Naive B cell (primary cell): ENCODE measurements at regions not wholly inside any gene's neighbourhood (a gene's known extent, or its start where the extent isn't known, plus 50 kb on each side); places are given as distances from the start of the nearest gene placed in this dataset.

ENCODE experiments used
- ATAC-seq, 2 donors: fragments of 150-1000 bp; cut with Tn5 transposase; 2 replicates each; pipeline ENCODE4 v1.10.0; 2021; ENCODE audit warnings: low read depth in 2 of 2, mild to moderate bottlenecking in 2 of 2, moderate library complexity in 2 of 2
- DNase-seq: peaks from one replicate; pipeline ENCODE4 v3.0.0; 2022
- H3K27ac Mint-ChIP-seq, 6 donors: one replicate each; pipeline ENCODE4 v1.8.0; 2020 to 2022; ENCODE audit warnings: mild to moderate bottlenecking in 6 of 6, mixed read lengths in 6 of 6, moderate library complexity in 5 of 6, inconsistent platforms in 2 of 6
- H3K27me3 Mint-ChIP-seq, 3 donors: one replicate each; pipeline ENCODE4 v1.8.0; 2021 to 2022; ENCODE audit warnings: mixed read lengths in 3 of 3, mild to moderate bottlenecking in 1 of 3
- H3K36me3 Mint-ChIP-seq, 2 donors: one replicate each; pipeline ENCODE4 v1.8.0; 2020 to 2022; ENCODE audit warnings: mixed read lengths in 2 of 2, inconsistent platforms in 1 of 2, mild to moderate bottlenecking in 1 of 2
- H3K4me1 Mint-ChIP-seq, 3 donors: one replicate each; pipeline ENCODE4 v1.8.0; 2020 to 2022; ENCODE audit warnings: mixed read lengths in 3 of 3, inconsistent platforms in 1 of 3, mild to moderate bottlenecking in 1 of 3, moderate library complexity in 1 of 3
- H3K4me3 Mint-ChIP-seq, 8 donors: one replicate each; pipeline ENCODE4 v1.8.0; 2020 to 2022; ENCODE audit warnings: mild to moderate bottlenecking in 8 of 8, mixed read lengths in 8 of 8, moderate library complexity in 8 of 8, inconsistent platforms in 2 of 8
- H3K9me3 Mint-ChIP-seq, 7 donors: one replicate each; pipeline ENCODE4 v1.8.0; 2020 to 2022; ENCODE audit warnings: mixed read lengths in 7 of 7, mild to moderate bottlenecking in 5 of 7, inconsistent platforms in 2 of 7, moderate library complexity in 1 of 7

GRCh38 chr1:232682248-232682647, 52.3 kb upstream of the SIPA1L2 start:
- no peak for ATAC-seq
- peaks cover 0 to 1% (median 0%) of the 10 kb centered on the region in 3 donors for H3K4me1 Mint-ChIP-seq
- no peak for DNase-seq
- peaks cover 0 to 3% (median 0%) of the 10 kb centered on the region in 3 donors for H3K27me3 Mint-ChIP-seq
- peaks cover 0 to 6% (median 0%) of the 10 kb centered on the region in 7 donors for H3K9me3 Mint-ChIP-seq
- H3K36me3 Mint-ChIP-seq, result no peaks in the 10 kb centered on the region
- peak overlapping the region in 2 of 8 donors; percentile 32 to 64 for H3K4me3 Mint-ChIP-seq
- no peak overlapping the region for H3K27ac Mint-ChIP-seq

- Mint-ChIP-seq H3K4me1 (no peaks in the 10 kb centered on the region), H3K36me3 (no peaks in the 10 kb centered on the region), H3K27me3 (peaks cover 0 to 3% (median 0%) of the 10 kb centered on the region in 3 donors), H3K27ac (no peak overlapping the region), H3K4me3 (no peak overlapping the region), H3K9me3 (peaks cover 0 to 8% (median 2%) of the 10 kb centered on the region in 7 donors)
- ATAC-seq, result no peak
- DNase-seq, result no peak
Measured at GRCh38 chr1:232684371-232685105, 54.6 kb upstream of the SIPA1L2 start.

- peaks cover 0 to 8% (median 2%) of the 10 kb centered on the region in 7 donors for H3K9me3 Mint-ChIP-seq
- H3K27me3 Mint-ChIP-seq, result peaks cover 0 to 3% (median 0%) of the 10 kb centered on the region in 3 donors
- H3K36me3 Mint-ChIP-seq, result no peaks in the 10 kb centered on the region
- no peak overlapping the region for H3K4me3 Mint-ChIP-seq
- H3K4me1 Mint-ChIP-seq, result no peaks in the 10 kb centered on the region
- H3K27ac Mint-ChIP-seq, result no peak overlapping the region
- ATAC-seq (no peak), DNase-seq (no peak)
Measured at GRCh38 chr1:232686346-232686745, 56.4 kb upstream of the SIPA1L2 start.

GRCh38 chr1:232687304-232687703, 57.4 kb upstream of the SIPA1L2 start:
- no peak for ATAC-seq
- peaks cover 0 to 3% (median 0%) of the 10 kb centered on the region in 3 donors for H3K27me3 Mint-ChIP-seq
- no peaks in the 10 kb centered on the region for H3K4me1 Mint-ChIP-seq
- peaks cover 0 to 8% (median 2%) of the 10 kb centered on the region in 7 donors for H3K9me3 Mint-ChIP-seq
- DNase-seq, result no peak
- H3K4me3 Mint-ChIP-seq, result no peak overlapping the region
- no peaks in the 10 kb centered on the region for H3K36me3 Mint-ChIP-seq
- H3K27ac Mint-ChIP-seq, result no peak overlapping the region

- no peaks in the 10 kb centered on the region for H3K4me1 Mint-ChIP-seq
- ATAC-seq (no peak), DNase-seq (no peak)
- peaks cover 0 to 8% (median 2%) of the 10 kb centered on the region in 7 donors for H3K9me3 Mint-ChIP-seq
- H3K27me3 Mint-ChIP-seq, result peaks cover 0 to 3% (median 0%) of the 10 kb centered on the region in 3 donors
- H3K27ac Mint-ChIP-seq, result no peak overlapping the region
- no peak overlapping the region for H3K4me3 Mint-ChIP-seq
- H3K36me3 Mint-ChIP-seq, result no peaks in the 10 kb centered on the region
Measured at GRCh38 chr1:232687728-232688127, 57.8 kb upstream of the SIPA1L2 start.

GRCh38 chr1:232688398-232688797, 58.5 kb upstream of the SIPA1L2 start:
- no peak for ATAC-seq
- no peaks in the 10 kb centered on the region for H3K4me1 Mint-ChIP-seq
- no peaks in the 10 kb centered on the region for H3K36me3 Mint-ChIP-seq
- no peak overlapping the region for H3K27ac Mint-ChIP-seq
- DNase-seq, result no peak
- peaks cover 0 to 4% (median 3%) of the 10 kb centered on the region in 3 donors for H3K27me3 Mint-ChIP-seq
- H3K9me3 Mint-ChIP-seq, result peaks cover 0 to 8% (median 2%) of the 10 kb centered on the region in 7 donors
- no peak overlapping the region for H3K4me3 Mint-ChIP-seq

- Mint-ChIP-seq H3K9me3 (peaks cover 0 to 8% (median 2%) of the 10 kb centered on the region in 7 donors), H3K36me3 (no peaks in the 10 kb centered on the region), H3K4me1 (no peaks in the 10 kb centered on the region), H3K27ac (no peak overlapping the region), H3K27me3 (peaks cover 0 to 8% (median 0%) of the 10 kb centered on the region in 3 donors), H3K4me3 (no peak overlapping the region)
- DNase-seq (no peak), ATAC-seq (no peak)
Measured at GRCh38 chr1:232689711-232690110, 59.8 kb upstream of the SIPA1L2 start.

GRCh38 chr1:232690285-232690935, 60.5 kb upstream of the SIPA1L2 start:
- peaks cover 0 to 8% (median 0%) of the 10 kb centered on the region in 3 donors for H3K27me3 Mint-ChIP-seq

GRCh38 chr1:232694475-232694874, 64.5 kb upstream of the SIPA1L2 start:
- Mint-ChIP-seq H3K4me3 (no peak overlapping the region), H3K9me3 (peaks cover 0 to 3% (median 0%) of the 10 kb centered on the region in 7 donors), H3K4me1 (no peaks in the 10 kb centered on the region), H3K27ac (no peak overlapping the region), H3K36me3 (no peaks in the 10 kb centered on the region), H3K27me3 (peaks cover 0 to 8% (median 0%) of the 10 kb centered on the region in 3 donors)
- ATAC-seq (no peak), DNase-seq (no peak)

More at GRCh38 chr1:232690285-232690935, 60.5 kb upstream of the SIPA1L2 start:
- DNase-seq (no peak), ATAC-seq (no peak)
- Mint-ChIP-seq H3K9me3 (peaks cover 0 to 8% (median 2%) of the 10 kb centered on the region in 7 donors), H3K4me1 (no peaks in the 10 kb centered on the region), H3K4me3 (peak overlapping the region in 2 of 8 donors; percentile 31 to 36), H3K27ac (no peak overlapping the region), H3K36me3 (no peaks in the 10 kb centered on the region)

GRCh38 chr1:232695621-232696385, 65.9 kb upstream of the SIPA1L2 start:
- H3K27me3 Mint-ChIP-seq, result peaks cover 0 to 8% (median 0%) of the 10 kb centered on the region in 3 donors
- no peaks in the 10 kb centered on the region for H3K4me1 Mint-ChIP-seq
- H3K4me3 Mint-ChIP-seq, result no peak overlapping the region
- no peaks in the 10 kb centered on the region for H3K36me3 Mint-ChIP-seq
- ATAC-seq (no peak), DNase-seq (no peak)
- peak overlapping the region in 1 of 6 donors; percentile 28 for H3K27ac Mint-ChIP-seq
- H3K9me3 Mint-ChIP-seq, result no peaks in the 10 kb centered on the region

GRCh38 chr1:232696466-232696865, 66.5 kb upstream of the SIPA1L2 start:
- peak overlapping the region in 1 of 6 donors; percentile 6 for H3K27ac Mint-ChIP-seq
- H3K9me3 Mint-ChIP-seq, result peaks cover 0 to 2% (median 0%) of the 10 kb centered on the region in 7 donors
- no peak for ATAC-seq
- no peaks in the 10 kb centered on the region for H3K4me1 Mint-ChIP-seq
- DNase-seq, result no peak
- peaks cover 0 to 8% (median 0%) of the 10 kb centered on the region in 3 donors for H3K27me3 Mint-ChIP-seq
- H3K4me3 Mint-ChIP-seq, result no peak overlapping the region
- H3K36me3 Mint-ChIP-seq, result no peaks in the 10 kb centered on the region

- no peak overlapping the region for H3K27ac Mint-ChIP-seq
- DNase-seq (no peak), ATAC-seq (no peak)
- peaks cover 0 to 8% (median 0%) of the 10 kb centered on the region in 3 donors for H3K27me3 Mint-ChIP-seq
- no peaks in the 10 kb centered on the region for H3K4me1 Mint-ChIP-seq
- no peak overlapping the region for H3K4me3 Mint-ChIP-seq
- no peaks in the 10 kb centered on the region for H3K36me3 Mint-ChIP-seq
- H3K9me3 Mint-ChIP-seq, result peaks cover 0 to 5% (median 2%) of the 10 kb centered on the region in 7 donors
Measured at GRCh38 chr1:232697187-232697822, 67.4 kb upstream of the SIPA1L2 start.

- Mint-ChIP-seq H3K27me3 (peaks cover 0 to 8% (median 0%) of the 10 kb centered on the region in 3 donors), H3K27ac (no peak overlapping the region), H3K4me1 (no peaks in the 10 kb centered on the region), H3K36me3 (no peaks in the 10 kb centered on the region), H3K9me3 (peaks cover 0 to 5% (median 2%) of the 10 kb centered on the region in 7 donors), H3K4me3 (no peak overlapping the region)
- DNase-seq, result no peak
- no peak for ATAC-seq
Measured at GRCh38 chr1:232699814-232700213, 69.9 kb upstream of the SIPA1L2 start.
